ENCODE measurements at regions not wholly inside any gene's neighbourhood (a gene's known extent, or its start where the extent isn't known, plus 50 kb on each side); places are given as distances from the start of the nearest gene placed in this dataset.
"Not testable (repeated sequence)": the region's sequence is repeated elsewhere in the genome, so short reads cannot be mapped to it uniquely, and the experiment has no call there.

GRCh38 chr10:28869606-28870201, 192.4 kb downstream of the BAMBI start:
- DNase-seq = no peak

GRCh38 chr10:28871665-28872064, 194.3 kb downstream of the BAMBI start:
- DNase-seq = no peak

- no peak for DNase-seq
Measured at GRCh38 chr10:28872587-28873165, 195.4 kb downstream of the BAMBI start.

GRCh38 chr10:28873540-28873939, 196.2 kb downstream of the BAMBI start:
- no peak for DNase-seq

GRCh38 chr10:28874210-28874609, 196.9 kb downstream of the BAMBI start:
- no peak for DNase-seq

GRCh38 chr10:28875549-28876081, 198.3 kb downstream of the BAMBI start:
- no peak for DNase-seq

GRCh38 chr10:28878236-28878970, 201.1 kb downstream of the BAMBI start:
- no peak for DNase-seq

- DNase-seq = no peak
Measured at GRCh38 chr10:28879246-28879645, 201.9 kb downstream of the BAMBI start.

- DNase-seq = no peak
Measured at GRCh38 chr10:28879875-28880682, 202.8 kb downstream of the BAMBI start.

GRCh38 chr10:28880683-28880950, 203.3 kb downstream of the BAMBI start:
- DNase-seq = no peak

- DNase-seq = no peak
Measured at GRCh38 chr10:28881171-28881882, 204.0 kb downstream of the BAMBI start.

- no peak for DNase-seq
Measured at GRCh38 chr10:28883741-28884423, 206.6 kb downstream of the BAMBI start.

- no peak for DNase-seq
Measured at GRCh38 chr10:28890121-28890950, 213.0 kb downstream of the BAMBI start.

- DNase-seq = no peak
Measured at GRCh38 chr10:28891058-28891713, 213.9 kb downstream of the BAMBI start.

- DNase-seq = no peak
Measured at GRCh38 chr10:28892818-28893547, 215.7 kb downstream of the BAMBI start.

- no peak for DNase-seq
Measured at GRCh38 chr10:28894146-28894545, 216.8 kb downstream of the BAMBI start.

GRCh38 chr10:28895671-28896070, 218.3 kb downstream of the BAMBI start:
- not testable (repeated sequence) for DNase-seq

GRCh38 chr10:28896791-28897409, 219.6 kb downstream of the BAMBI start:
- DNase-seq = not testable (repeated sequence)
